Activated CD4-positive, alpha-beta T cell treated with anti-CD3 and anti-CD28 coated beads for 1 hour (primary cell): ENCODE measurements at regions not wholly inside any gene's neighbourhood (a gene's known extent, or its start where the extent isn't known, plus 50 kb on each side); places are given as distances from the start of the nearest gene placed in this dataset.
"Not testable (repeated sequence)": the region's sequence is repeated elsewhere in the genome, so short reads cannot be mapped to it uniquely, and the experiment has no call there.

Experiments
- DNase-seq: peaks from one replicate; pipeline ENCODE4 v3.0.0-alpha.2; 2020

- DNase-seq: no peak
Observed at GRCh38 chr2:7732497-7732896, 815.3 kb downstream of the RNF144A start.

DNA sequence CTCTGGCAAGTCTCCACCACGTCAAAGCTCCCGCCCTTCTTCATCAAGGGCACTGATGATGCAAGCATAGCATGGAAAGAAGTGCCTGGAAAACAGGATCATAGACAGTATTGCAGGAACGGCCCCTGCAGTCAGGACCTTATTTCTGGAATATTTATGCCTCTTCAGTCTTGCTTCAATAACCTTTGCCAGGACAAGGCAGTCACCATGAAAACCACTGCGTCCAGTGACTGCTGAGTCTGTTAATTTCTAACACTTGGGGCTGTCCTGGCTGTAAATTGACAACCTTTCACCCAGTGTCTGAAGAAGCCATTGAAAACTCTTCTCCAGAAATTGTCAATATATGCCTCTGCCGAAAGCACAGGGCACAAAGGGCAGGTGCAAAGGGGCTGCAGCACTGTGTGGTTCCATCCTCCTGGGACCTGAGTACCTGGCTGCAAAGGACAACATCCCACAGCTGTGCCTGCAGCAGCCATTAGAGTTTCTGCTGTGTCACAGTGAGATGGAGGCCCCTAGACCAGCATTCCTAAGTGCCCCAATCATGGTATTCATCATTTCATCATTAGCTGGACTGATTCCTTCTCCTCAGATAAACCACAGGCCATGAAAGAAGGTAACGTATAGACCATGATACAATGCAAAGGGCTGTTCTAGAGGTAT lies 819.6 kb downstream of the RNF144A start:
- no peak for DNase-seq

DNA sequence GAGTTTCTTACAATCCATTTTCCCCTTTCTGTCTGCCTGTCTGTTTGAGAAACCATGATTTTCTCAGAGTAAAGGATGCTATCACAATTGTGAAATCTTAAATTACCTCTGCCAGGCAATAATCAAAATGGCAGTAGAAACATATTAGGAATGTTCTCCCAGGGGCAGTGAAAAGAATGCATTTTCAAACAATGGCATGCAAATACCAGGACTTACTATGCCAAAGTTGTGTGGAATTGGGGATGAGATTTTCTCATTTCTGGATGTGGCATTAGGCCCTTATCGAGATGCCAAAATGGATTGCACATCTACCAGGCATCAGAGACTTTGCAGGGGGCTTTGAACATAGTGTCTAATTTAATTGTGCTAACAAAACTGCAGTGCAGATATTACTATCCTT lies 821.4 kb downstream of the RNF144A start:
- DNase-seq: no peak

DNA sequence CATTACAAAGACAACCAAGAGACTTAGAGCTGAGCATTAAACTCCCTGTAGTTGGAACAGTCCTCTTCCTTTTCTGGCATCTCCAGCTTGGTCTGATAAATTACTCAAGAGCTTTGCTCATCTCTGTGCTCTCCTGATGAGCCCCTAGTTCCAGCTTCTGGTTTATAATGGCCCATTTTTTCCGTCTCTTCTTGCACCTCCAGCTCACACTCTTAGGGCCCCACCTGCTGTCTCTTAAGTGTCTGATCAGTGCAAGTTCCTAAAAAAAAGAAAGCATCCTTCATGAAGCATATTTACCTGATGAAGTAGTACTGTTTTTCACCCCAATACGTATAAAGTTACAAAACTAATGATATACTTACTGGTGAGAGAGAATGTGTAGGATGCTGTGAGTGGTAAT lies 822.9 kb downstream of the RNF144A start:
- DNase-seq: no peak

DNA sequence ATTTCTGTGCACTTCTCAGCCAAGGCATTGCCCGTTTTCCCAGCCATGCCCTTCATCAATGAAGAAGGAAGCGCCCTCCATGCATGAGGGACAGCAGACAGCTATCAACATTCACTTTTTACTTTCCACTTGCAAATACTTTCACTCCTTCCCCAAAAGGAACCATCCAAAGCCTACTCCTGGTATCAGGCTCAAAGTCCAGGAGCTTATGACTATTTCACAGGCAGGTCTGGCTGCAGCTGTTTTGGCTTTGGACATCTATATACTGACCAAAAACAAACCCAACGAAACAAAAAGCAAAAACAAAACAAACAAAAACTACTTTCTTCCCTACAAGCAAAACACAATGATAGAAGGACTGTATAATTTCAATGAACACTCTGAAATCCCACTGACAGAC lies 825.1 kb downstream of the RNF144A start:
- DNase-seq: no peak

- DNase-seq: no peak
Observed at GRCh38 chr2:7744827-7745226, 827.6 kb downstream of the RNF144A start.

DNA sequence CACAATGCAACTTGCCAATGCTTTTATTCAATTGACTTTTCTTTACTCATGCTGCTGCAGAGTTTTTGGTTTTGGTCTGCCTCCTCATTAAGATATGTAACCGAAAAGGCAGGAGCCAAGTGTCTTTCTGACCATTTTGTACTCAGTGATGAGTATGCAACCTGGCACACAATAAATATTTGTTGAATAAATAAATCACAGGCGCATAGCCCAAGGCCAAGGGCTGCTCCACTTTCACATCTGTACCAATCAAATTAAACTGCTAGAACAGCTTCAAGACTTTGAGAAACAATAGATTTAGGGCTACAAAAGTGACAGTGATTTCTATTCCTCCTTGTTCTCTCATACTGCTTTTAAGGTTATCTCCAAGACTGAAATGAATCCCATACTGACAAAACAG lies 828.2 kb downstream of the RNF144A start:
- no peak for DNase-seq

GRCh38 chr2:7748717-7749415 lies 831.7 kb downstream of the RNF144A start:
- DNase-seq: no peak

GRCh38 chr2:7749895-7750559 lies 832.8 kb downstream of the RNF144A start:
- no peak for DNase-seq

- no peak for DNase-seq
Observed at GRCh38 chr2:7752291-7752690, 835.1 kb downstream of the RNF144A start.

DNA sequence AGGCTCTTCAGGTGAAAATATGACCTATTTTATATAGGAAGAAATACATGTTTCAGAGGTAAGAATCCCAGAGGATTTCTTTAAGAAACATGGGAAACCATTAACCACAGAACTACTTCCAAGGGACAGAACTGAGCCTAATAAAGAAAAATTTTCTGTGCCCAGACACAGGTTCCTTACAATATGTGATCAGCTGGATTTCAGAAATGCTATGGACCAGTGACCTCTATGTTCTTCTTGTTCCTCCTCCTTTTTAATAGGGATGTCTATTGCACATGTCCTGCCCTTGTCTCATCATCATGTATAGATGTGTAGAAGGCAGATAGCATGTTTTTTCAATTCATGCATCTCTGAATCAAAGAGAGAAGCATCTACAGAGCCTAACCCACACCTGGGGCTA lies 836.6 kb downstream of the RNF144A start:
- no peak for DNase-seq

GRCh38 chr2:7755879-7756278 lies 838.7 kb downstream of the RNF144A start:
- DNase-seq: no peak

GRCh38 chr2:7758073-7758759 lies 841.0 kb downstream of the RNF144A start:
- DNase-seq: no peak

- no peak for DNase-seq
Observed at GRCh38 chr2:7759898-7760297, 842.7 kb downstream of the RNF144A start.

GRCh38 chr2:7763418-7763817 lies 846.2 kb downstream of the RNF144A start:
- DNase-seq: not testable (repeated sequence)

- no peak for DNase-seq
Observed at GRCh38 chr2:7765236-7765635, 848.0 kb downstream of the RNF144A start.

- DNase-seq: no peak
Observed at GRCh38 chr2:7766088-7766722, 849.0 kb downstream of the RNF144A start.

DNA sequence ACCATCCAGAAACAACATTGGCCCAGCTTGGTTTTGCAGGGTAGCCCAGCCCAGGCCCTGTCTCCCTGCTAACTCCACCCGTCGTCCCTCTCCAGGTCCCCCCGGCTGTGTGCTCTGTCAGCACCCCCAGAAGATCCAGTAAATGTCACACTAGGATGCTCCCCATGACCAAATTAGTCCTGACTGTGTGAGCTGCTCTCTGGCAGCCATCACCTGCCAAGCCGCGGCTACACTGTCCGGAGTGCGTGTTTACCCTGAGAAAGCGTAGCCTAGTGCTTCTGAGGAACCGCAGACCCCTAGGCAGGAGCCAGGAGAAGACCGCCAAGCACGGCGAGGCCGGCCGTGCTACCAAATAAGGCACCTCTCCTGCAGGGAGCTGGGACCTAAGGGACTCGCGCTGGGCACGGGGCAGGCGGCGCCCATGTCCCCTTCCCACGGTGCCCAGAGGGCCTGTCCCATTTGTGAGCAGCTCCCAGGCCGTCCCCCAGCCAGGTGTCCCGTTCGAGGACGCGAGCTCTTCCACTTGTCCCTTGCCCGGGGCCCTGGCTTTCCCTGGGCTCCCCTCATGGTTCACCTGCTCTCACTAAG lies 849.9 kb downstream of the RNF144A start:
- no peak for DNase-seq

- DNase-seq: no peak
Observed at GRCh38 chr2:7767902-7768301, 850.7 kb downstream of the RNF144A start.

- DNase-seq: no peak
Observed at GRCh38 chr2:7771781-7772180, 854.6 kb downstream of the RNF144A start.

GRCh38 chr2:7773362-7774360 lies 856.4 kb downstream of the RNF144A start:
- no peak for DNase-seq
